NAMALWA (cell line): ENCODE measurements at regions not wholly inside any gene's neighbourhood (a gene's known extent, or its start where the extent isn't known, plus 50 kb on each side); places are given as distances from the start of the nearest gene placed in this dataset.
"Not testable (repeated sequence)": the region's sequence is repeated elsewhere in the genome, so short reads cannot be mapped to it uniquely, and the experiment has no call there.

Experiments used
- DNase-seq: peaks from one replicate; pipeline ENCODE4 v3.0.0-alpha.2; 2015; ENCODE audit warnings: low spot score

DNA sequence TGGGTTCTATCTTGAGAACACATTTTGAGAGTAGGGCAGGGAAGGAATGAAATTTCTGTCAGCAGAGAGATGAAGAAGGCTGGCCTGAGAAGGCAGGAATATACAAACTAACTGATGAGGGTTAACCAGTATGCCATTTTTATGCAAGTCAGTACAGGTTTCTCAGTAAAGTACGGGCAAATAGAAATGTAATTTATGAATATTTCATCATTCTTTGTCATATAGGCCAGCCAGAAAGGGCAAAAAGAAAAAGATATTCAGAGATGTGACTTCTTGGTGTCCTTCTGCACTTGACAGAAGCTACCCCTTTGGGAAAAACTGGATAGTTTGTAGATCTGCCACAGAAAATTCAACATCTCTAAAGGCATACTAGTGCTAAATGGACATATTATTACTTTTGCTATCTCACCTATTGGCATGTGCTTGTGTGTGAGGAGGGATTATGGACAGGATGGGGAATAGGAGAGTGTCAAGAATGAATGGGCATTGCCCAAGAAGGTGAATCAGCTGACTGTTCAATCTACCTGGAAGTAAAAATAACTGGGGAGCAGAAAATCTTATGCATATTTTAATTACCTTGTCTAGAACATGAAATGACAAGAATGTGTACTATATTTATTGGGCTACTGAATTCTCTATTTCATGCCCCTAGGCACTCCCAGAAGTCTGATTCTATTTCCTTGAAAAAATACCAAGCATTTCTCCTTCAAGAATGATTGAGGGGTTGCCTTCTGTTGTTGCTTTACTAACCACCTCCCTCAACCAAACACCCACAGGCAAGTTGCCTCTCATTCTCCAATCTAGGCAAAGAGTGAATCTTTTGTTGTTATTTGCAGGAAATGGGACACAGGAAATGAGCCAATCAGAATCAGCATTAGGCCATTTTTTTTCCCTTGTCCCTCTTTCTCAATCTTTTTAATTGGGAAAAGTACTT is 175.1 kb upstream of the SLC38A2 start:
- DNase-seq = no peak

DNA sequence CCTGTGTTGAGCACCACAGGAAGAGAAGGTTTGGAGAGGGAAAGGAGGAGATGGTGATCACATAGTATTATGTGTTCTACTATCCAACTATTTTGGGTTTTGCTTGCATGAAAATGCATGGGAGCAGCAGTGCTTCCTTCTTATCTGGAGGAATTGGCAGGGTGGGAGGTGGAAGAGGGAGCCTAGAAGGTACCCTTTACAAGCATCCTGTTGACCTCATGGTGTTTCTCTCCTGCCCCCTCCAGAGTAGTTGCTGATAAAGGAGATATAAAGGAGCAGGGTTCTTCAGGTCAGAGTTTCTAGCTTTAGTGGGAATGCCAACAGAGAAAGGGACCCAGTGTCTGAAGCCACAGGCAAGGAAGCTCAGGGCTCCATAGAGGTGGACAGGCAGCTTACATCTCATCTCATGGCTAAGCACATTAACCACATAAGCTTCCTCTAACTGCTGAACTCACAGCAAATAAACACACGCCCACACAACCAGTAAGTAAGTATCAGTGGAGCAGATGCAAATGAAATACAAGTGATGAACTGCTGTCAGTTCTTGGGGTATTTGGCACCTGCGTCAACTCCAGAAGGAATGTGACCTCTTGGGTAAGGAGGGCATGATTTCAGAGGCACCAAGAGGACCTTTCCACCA is 174.2 kb upstream of the SLC38A2 start:
- no peak for DNase-seq

DNA sequence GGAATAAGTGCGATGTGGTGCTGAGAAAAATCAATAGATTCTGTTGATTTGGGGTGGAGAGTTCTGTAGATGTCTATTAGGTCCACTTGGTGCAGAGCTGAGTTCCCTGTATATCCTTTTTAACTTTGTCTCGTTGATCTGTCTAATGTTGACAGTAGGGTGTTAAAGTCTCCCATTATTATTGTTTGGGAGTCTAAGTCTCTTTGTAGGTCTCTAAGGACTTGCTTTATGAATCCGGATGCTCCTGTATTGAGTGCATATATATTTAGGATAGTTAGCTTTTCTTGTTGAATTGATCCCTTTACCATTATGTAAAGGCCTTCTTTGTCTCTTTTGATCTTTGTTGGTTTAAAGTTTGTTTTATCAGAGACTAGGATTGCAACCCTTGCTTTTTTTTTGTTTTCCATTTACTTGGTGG is 170.8 kb upstream of the SLC38A2 start:
- not testable (repeated sequence) for DNase-seq

DNA sequence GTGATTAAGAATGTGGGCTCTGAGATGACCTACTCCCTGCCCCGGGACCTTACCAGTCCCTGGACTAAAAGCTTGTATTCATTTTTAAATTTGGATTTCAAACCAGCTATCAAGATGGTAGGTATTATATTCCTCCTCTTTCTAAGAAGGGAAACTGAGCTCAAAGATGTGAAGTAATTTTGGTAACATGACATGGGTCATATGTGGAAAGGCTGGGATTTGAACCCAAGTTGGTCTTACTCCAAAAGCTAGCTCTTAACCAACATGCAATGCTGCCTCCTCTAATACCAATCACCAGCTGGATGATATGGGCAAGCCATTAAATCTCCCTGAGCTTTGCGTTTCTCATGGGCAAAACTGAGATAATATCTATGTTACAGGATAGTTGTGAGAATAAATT is 166.4 kb upstream of the SLC38A2 start:
- DNase-seq = no peak

DNA sequence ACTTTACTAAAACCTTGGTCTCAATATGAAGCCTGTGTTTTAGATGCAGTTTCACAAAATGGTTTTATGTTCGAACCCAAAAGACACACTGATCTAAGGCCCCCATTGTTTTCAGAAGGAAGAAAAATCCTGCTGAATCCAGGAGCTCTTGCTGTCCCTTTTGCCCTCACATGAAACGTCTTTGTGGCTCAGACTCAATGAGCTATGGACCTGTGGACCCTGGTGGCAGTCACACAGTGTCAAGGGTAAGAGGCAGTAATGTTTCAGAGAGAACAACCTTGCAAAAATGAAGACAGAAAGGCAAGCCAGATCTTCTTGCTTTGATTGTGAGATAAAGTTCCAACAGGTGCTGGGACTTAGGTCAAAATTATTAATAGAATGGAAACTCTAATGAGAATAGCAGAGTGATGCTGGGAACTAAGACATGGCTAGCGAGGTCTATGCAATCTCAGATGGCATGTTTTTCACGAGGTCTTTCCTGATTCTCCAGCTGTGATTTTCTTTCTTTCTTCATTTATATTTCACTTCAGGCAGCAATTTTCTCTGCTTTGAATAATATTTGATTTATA is 164.9 kb upstream of the SLC38A2 start:
- DNase-seq = no peak

DNA sequence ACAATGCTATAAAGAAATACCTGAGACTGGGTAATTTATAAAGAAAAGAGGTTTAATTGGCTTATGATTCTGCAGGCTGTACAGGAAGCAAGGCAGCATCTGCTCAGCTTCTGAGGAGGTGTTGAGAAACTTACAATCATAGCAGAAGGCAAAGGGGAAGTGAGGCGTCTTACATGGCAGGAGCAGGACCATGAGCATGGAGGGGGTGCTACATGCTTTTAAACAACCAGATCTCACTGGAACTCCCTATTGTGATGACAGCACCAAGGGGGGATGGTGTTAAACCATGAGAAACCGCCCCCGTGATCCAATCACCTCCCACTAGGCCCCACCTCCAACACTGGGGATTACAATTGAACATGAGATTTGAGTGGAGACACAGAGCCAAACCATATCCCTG is 163.7 kb upstream of the SLC38A2 start:
- DNase-seq = not testable (repeated sequence)

DNA sequence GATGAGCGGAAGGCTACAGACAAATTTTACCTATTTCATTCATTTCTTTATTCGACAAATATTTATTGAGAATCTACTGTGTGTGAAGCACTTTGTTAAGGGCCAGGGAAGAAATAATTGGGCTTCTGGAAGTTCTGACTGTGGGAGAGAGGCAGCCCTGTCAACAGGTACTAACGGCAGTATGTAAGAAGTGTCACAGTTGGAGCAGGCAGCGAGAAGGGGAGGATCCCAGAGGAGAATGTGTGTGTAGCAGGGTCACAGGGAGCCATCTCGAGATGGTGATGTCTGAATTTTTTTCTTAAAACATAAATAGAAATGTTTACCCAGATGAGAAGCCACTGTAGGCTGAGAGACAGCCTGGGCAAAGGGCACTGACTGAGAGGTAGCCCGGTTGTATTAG is 163.3 kb upstream of the SLC38A2 start:
- DNase-seq = no peak

DNA sequence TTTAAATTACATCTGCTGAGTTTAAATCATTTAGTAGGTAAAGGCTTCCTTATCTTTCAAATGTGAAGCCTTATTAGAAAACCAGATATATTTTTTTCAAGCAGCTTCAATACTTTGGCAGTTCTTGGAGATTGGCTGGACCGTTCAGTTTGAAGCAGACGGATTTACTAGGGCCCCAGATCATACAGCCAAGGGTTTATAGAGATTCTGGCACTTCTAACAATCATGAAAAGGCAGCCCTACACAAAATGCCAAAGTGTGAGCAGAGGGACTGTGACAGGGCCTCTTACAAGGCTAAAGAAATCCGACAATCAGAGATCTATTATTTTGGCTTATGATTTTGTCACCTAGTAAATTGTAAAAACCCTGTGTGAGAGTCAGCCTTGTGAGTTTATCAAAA is 162.8 kb upstream of the SLC38A2 start:
- no peak for DNase-seq

DNA sequence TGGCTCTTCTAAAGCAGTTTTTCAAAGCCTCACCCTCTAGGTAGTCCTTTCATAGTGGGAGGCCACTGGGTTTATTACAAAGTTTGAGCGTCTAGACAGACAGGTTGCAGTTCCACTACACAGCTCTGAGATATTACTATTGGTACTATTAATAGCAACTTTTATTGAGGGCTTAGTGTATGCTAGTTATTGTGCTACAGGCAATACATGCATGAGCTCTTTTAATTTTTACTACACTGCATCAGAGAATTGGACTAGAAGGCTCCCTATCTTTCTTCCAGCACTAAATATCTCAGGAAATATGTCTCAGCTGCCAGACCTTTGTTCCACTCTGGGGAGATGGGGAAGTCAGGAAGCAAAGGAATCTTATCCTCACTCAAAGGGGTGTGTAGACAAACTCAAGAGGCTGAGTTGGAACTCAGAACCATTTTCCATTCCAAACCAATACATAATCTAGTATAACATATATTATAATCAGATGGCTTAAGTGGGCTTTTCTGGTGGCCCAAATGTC is 161.8 kb upstream of the SLC38A2 start:
- DNase-seq = no peak

DNA sequence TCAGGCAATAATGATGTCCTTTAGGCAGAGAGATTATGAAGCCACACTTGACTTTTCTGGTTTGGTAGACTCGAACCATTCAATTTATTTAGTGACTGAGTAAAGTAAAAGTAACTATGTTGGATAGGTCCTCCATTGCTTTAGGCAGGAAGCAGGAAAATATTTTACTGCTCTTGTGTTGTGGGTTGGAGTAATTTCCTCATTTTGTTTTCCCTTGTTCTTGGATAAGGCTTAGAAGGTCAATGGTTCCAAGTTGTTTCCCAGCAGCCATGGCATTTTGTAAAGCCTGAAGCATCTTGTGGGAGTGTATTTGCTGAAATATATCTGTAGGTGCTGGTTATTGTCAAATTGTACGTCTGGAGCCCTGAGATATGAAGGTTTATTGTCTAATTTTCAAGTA is 161.2 kb upstream of the SLC38A2 start:
- DNase-seq = no peak

DNA sequence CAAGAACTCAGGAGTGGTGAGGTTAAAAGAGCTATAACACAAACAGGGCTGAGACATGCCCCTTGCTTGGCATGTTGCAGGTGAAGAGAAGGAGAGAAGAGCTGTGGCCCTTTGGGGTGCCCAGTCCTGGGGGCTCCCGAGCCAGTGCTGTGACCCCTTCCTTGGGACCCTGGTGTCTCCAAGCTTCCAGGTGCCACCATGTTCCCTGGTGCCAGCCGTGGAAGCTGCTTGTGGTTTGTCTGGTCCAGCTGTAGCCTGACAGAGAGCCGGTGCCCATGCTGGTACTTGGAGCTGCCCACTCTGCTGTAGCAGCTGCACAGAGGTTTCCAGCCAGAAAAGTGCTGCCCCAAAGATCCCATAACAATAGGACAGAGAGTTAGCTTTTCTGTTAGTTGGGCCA is 159.2 kb upstream of the SLC38A2 start:
- DNase-seq = no peak

DNA sequence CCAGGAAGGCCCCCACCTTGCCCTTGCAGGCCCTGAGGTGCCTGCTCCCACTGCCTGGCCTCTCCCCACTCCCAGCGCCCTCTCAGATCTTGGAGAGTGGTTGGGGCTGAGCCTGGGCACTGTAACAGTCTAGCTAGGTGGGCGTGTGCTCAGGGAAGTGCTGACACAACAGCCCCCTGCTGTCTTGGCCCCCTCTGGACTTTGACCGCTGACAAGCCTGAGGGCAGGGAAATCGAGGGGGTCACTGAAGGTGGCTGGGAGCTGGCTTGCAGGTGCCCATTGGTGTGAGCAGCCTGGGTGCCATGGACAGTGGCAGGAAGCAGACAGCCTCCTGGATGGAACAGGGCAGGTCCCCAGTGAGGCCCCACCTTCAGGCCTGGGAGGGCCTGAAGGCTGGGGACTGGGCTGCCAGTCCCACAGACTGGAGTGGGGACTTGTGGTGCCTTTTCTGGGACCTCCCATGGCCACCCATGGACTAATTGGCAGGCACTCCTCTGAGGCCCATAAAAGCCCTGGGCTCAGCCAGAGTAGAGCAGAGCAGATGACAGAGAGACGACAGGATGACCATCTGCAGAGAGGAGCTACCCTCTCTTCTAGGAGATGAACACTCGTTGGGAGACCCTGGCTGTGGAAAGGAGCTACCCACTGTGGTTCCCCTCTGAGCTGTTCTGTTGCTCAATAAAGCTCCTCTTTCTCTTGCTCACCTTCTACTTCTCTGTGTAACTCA is 158.6 kb upstream of the SLC38A2 start:
- DNase-seq = no peak

DNA sequence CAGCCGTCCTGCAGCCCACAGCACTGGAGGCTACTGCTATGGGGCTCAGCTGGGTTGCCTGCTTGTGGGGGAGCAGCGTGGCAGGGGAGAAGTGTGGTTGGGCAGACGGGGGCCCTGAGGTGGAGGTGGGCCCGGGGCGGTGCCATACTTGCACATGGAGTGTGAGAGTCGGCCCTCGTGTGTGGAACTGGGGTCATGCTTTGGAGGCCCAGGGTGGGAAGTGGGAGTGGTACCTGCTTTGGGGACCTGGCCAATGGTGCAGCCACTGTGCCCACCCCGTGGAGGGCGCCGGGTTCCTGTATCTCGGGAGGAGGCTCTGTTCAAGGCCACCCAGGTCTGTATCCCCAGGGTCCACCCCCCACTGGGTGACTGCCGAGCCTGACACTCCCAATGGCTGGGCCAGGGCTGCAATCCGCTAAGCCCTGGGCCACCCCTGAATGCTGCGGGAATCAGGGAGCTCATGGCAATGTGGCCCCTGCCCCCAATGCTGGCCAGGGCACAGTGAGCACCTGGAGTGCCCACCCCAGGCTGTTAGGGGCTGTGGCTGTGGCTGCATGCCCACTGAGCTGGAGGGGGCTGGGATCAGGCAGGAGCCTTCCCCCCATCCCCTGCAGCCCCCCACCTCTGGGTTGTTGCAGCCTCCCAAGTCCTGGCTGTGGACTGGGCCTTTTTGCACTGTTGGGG is 157.9 kb upstream of the SLC38A2 start:
- no peak for DNase-seq

DNA sequence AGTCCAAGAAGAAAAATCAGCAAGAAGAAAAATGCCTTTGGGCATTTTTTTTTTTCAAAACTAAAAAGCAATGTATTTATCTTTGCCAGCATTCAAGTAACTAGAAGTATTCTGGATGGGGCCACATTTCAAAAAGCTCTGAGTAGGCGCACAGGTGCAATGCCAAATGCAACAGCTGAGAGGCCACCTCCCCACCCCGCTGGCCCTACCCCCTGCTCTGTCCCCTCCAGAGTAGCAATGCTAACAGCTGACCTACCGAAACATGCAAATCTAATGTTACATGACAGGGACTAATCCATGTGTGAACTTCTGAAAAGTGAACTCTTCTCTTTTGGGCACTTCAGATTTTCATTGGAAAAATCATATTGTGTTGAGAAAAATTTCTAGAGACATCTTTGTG is 153.7 kb upstream of the SLC38A2 start:
- no peak for DNase-seq

DNA sequence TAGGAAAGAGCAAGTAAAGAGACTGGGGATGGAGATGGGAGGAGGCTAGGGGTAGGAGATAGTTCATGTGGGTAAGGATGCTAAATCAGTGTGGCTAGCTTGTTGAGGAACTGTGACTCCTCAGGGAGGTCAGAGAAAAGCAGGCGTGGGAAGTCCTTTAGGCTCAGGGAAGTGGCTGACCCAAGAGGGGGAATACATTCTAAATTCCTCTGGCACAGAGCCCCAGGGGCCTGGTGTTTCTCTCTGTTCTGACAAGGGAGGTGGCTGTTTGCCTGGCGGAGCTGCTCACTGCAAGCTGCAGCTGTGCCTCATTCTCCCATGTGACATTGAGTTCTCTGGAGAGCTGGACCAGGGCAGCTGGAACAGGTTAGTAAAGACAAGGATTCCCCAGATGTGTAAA is 152.2 kb upstream of the SLC38A2 start:
- no peak for DNase-seq

DNA sequence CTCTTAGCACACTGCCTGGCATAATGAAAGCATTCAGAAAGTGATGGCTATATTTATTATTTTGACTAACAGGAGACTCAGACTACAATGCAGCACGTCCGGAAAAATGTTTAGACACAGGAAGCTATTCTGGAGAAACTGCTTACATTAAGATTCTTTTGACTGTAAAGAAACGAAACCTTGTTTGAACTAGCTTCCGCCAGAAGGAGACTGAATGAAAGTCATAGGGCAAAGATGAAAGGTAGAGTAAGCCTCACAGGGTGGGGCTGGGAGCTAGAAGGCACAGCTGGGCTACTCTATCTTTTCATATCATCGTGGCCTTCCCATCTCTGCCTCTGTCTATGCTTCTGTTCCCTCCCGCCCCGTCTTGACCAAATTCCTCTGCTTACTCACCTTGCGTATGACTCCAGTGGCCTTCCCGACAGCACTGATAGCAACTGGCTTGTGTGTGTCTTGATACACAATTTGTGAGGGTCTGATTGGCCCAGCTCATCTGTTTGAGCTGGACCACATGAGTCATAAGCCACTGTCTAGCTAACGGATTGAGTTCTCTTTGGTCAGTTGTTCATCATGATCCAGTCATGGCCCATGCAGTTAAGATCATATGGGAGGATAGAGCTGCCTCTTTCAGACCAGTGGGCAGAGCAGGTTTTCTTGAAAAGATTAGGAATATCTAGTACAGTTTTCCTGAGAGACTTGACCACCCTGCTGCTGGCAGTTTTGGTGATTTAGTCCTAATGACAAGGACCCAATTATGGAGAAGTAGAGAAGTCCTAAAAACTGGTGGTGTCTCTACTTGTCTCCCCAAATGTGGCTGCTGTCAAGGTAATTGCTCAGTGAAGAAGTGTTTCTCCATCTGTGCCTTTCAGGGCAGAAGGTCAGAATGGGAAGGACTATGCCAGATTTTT is 151.5 kb upstream of the SLC38A2 start:
- DNase-seq = no peak

DNA sequence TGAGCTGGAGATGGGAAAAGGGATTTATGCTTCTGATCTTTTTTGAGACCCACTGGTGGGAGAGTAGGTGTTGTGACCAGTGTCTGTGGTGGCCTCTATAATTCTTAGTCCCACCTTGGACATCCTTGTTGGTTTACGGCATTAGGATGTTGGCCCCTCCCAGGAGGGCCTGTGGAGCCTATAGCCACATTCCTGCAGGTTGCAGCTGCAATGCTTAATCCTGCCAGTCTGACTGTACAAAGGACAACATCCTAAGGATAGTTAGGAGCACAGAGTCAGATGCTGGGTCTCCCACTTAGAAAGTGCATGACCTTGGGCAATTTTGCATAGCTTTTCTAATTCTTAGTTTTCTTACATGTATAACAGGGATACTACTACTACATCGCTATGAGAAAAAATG is 150.9 kb upstream of the SLC38A2 start:
- DNase-seq = no peak

DNA sequence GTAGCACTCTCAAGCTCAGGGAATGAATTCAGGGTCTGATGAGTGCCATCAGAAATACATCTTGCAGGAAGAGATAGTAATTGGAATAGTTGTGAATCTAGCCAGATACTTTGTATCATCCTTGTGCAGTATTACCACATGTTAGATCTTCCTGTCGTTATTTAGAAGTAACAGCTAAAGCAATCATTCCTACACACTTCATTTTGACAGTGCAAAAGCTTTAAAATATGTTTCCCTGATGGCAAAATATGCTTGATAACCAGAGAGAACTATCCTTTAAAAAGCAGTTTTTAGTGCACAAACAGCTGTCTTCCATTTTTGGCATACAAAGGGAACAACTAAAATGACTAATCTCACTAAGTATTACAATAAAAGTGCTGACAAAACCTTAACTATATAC is 149.5 kb upstream of the SLC38A2 start:
- DNase-seq = no peak

DNA sequence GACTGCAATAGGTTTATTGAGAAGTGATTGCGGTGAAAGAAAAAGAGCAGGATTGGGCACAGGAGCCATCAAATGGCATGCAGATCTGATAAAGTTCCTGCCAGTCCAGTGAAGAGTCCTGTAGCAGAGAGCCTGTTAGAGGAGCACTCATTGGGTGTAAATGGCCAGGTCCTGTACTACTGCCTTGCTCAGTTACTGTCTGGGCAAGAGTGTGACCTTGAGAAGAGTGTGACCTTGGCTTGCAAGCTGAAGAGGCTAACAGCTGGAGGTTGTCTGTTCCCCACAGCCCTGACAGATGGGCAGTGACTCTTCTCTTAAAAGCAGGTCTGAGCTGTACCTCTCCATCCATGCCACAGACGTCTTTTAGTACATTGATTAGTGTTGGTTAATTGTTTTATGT is 148.6 kb upstream of the SLC38A2 start:
- no peak for DNase-seq

DNA sequence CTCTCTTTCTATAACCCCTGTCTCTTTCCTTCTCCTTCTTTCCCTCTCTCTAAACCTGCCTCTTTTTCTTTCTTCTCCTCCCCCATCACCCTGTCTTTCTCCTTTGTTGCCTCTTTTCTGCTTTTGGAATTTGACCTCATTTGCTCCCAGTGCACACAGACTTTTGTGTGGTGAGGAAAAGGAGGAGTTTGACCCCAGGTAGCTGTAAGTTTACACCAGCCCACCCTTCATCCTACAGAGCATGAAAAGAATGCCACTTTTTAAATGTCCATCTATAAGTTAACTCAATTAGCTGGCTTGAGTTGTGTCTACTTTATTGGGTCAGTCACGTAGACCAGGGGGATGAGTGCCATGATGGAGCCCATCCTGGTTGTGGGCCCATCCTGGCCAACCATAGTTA is 146.8 kb upstream of the SLC38A2 start:
- no peak for DNase-seq

DNA sequence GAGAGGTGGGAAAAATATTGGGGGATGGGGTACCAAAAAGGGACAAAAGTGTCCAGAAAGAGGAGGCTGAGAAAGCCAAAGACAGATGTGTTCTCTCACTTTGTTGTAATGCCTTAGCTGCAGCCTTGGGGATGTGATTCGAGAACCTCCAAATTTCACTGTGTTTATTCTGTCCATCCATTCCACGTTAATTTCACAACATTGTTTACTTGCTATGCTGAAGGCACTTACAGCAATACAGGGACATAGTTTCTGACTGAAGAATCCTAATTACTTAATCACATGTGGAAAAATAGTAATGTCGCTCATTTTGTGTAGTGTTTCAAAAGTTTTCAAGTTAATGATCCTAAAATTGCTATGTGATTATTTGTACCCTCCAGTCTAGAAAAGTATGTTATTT is 146.2 kb upstream of the SLC38A2 start:
- no peak for DNase-seq
